Endothelial cell of umbilical vein (primary cell): ENCODE measurements at regions not wholly inside any gene's neighbourhood (a gene's known extent, or its start where the extent isn't known, plus 50 kb on each side); places are given as distances from the start of the nearest gene placed in this dataset.

Experiments
- EZH2 ChIP-seq: IDR thresholded peaks from 2 replicates; pipeline ENCODE4 v1.6.1; 2012; ENCODE audit warnings: borderline replicate concordance, low read depth, mild to moderate bottlenecking, moderate library complexity, low read length, inconsistent platforms; ENCODE audit not compliant: severe bottlenecking
- FOS ChIP-seq: IDR thresholded peaks from 2 replicates; pipeline ENCODE4 v1.6.1; 2011; ENCODE audit warnings: mild to moderate bottlenecking, low read length, moderate library complexity, borderline replicate concordance; ENCODE audit not compliant: insufficient read depth
- JUN ChIP-seq: IDR thresholded peaks from 2 replicates; pipeline ENCODE4 v1.6.1; 2011; ENCODE audit warnings: borderline replicate concordance, low read depth; ENCODE audit not compliant: insufficient read length, insufficient read depth
- MYC ChIP-seq: IDR thresholded peaks from one replicate; pipeline ENCODE4 v1.6.1; 2011; ENCODE audit warnings: mild to moderate bottlenecking, low read depth, low read length
- POLR2AphosphoS5 ChIP-seq: IDR thresholded peaks from 2 replicates; pipeline ENCODE4 v1.6.1; 2012; ENCODE audit warnings: low read depth, mild to moderate bottlenecking, control low read depth, low read length, moderate library complexity; ENCODE audit not compliant: insufficient read depth
- TF ChIP-seq, protein P1 (sequence below), 2 donors: IDR thresholded peaks; 1 replicate in 1 of 2; 2 replicates in 1 of 2; pipeline ENCODE4 v1.5.1; 2011; ENCODE audit warnings: low read length in 2 of 2, mild to moderate bottlenecking in 2 of 2, moderate library complexity in 2 of 2, control low read depth in 1 of 2, inconsistent platforms in 1 of 2, low read depth in 1 of 2; ENCODE audit not compliant: insufficient read depth in 1 of 2; ENCODE audit errors: extremely low read depth in 1 of 2

- TF ChIP-seq EZH2 (no peak), FOS (no peak), MYC (no peak), JUN (no peak), POLR2AphosphoS5 (no peak)
- TF ChIP-seq, protein P1, sequence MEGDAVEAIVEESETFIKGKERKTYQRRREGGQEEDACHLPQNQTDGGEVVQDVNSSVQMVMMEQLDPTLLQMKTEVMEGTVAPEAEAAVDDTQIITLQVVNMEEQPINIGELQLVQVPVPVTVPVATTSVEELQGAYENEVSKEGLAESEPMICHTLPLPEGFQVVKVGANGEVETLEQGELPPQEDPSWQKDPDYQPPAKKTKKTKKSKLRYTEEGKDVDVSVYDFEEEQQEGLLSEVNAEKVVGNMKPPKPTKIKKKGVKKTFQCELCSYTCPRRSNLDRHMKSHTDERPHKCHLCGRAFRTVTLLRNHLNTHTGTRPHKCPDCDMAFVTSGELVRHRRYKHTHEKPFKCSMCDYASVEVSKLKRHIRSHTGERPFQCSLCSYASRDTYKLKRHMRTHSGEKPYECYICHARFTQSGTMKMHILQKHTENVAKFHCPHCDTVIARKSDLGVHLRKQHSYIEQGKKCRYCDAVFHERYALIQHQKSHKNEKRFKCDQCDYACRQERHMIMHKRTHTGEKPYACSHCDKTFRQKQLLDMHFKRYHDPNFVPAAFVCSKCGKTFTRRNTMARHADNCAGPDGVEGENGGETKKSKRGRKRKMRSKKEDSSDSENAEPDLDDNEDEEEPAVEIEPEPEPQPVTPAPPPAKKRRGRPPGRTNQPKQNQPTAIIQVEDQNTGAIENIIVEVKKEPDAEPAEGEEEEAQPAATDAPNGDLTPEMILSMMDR (IDR thresholded peaks at IDR 0.05; ENCODE audit: extremely low read depth in 1 of 2, insufficient read depth in 1 of 2, low read depth in 1 of 2, low read length in 2 of 2), result no peak
These were observed 55.5 kb upstream of the GRAMD1B start for GRCh38 chr11:123374622-123374968.
